K562 (cell line): ENCODE measurements at regions not wholly inside any gene's neighbourhood (a gene's known extent, or its start where the extent isn't known, plus 50 kb on each side); places are given as distances from the start of the nearest gene placed in this dataset.

ENCODE experiments used
- BHLHE40 ChIP-seq: IDR thresholded peaks from 2 replicates; pipeline ENCODE4 v1.6.1; 2011; ENCODE audit warnings: low read length, improper control_type of control experiment
- CHCHD3 ChIP-seq: fragments of 250-450 bp; sonication (Bioruptor Pico); IDR thresholded peaks from 2 replicates; pipeline ENCODE4 v2.1.2; 2022; ENCODE audit warnings: mild to moderate bottlenecking
- CTCF ChIP-seq, 3 experiments: IDR thresholded peaks in 2 of 3; conservative IDR thresholded peaks in 1 of 3; 2 replicates each; pipeline ENCODE4 v1.5.1; 2011 to 2012; ENCODE audit warnings: low read length in 3 of 3, mild to moderate bottlenecking in 3 of 3, control low read depth in 2 of 3, improper control_type of control experiment in 1 of 3, inconsistent platforms in 1 of 3, low read depth in 1 of 3, mixed read lengths in 1 of 3, moderate library complexity in 1 of 3; ENCODE audit not compliant: insufficient read depth in 2 of 3
- FOXK1 ChIP-seq: sonication (generic); formaldehyde crosslinking; IDR thresholded peaks from 2 replicates; pipeline ENCODE4 v1.8.0; 2022; ENCODE audit warnings: missing genetic modification reagents, mild to moderate bottlenecking, borderline replicate concordance
- GABPA ChIP-seq: fragments of 200-800 bp; sonication (Bioruptor generic); conservative IDR thresholded peaks from 2 replicates; pipeline ENCODE4 v1.6.1; 2016; ENCODE audit warnings: low read depth, missing genetic modification characterization, missing compliant biosample characterization
- MLLT1 ChIP-seq, 2 experiments: fragments of 450-650 bp; IDR thresholded peaks; 2 replicates each; pipeline ENCODE4 v1.6.1; 2016
- NCOA2 ChIP-seq, 2 experiments: fragments of 450-650 bp; IDR thresholded peaks; 2 replicates each; pipeline ENCODE4 v1.6.1; 2018; ENCODE audit warnings: mild to moderate bottlenecking in 2 of 2, moderate library complexity in 1 of 2; ENCODE audit not compliant: partially characterized antibody in 2 of 2
- RB1 ChIP-seq: fragments of 450-650 bp; IDR thresholded peaks from 2 replicates; pipeline ENCODE4 v1.6.1; 2017; ENCODE audit warnings: low read depth, mild to moderate bottlenecking
- RFX1 ChIP-seq: fragments of 450-650 bp; IDR thresholded peaks from 2 replicates; pipeline ENCODE4 v1.6.1; 2016; ENCODE audit warnings: mild to moderate bottlenecking, moderate library complexity
- SETDB1 ChIP-seq: IDR thresholded peaks from one replicate; pipeline ENCODE4 v1.6.1; 2012; ENCODE audit warnings: low read length, control low read depth, inconsistent platforms
- ZNF143 ChIP-seq: sonication (generic); formaldehyde crosslinking; IDR thresholded peaks from 2 replicates; pipeline ENCODE4 v1.9.0; 2022; ENCODE audit warnings: mild to moderate bottlenecking, missing genetic modification reagents

GRCh38 chrX:69079268-69079667, 86.0 kb downstream of the PJA1 start:
- TF ChIP-seq CTCF (IDR thresholded peaks at IDR 0.05 in 2 of 3, conservative IDR thresholded peaks at IDR 0.05 in 1 of 3; ENCODE audit: insufficient read depth in 2 of 3, low read depth in 1 of 3, low read length in 3 of 3) (no peak), CHCHD3 (no peak), GABPA (no peak), ZNF143 (no peak), NCOA2 (IDR thresholded peaks at IDR 0.05; ENCODE audit: partially characterized antibody in 2 of 2) (no peak), FOXK1 (CRISPR knock-in tag) (no peak), RFX1 (no peak), SETDB1 (no peak), MLLT1 (IDR thresholded peaks at IDR 0.05) (no peak), BHLHE40 (no peak), RB1 (no peak)
